NCI-H2107 (cell line): ENCODE measurements at regions not wholly inside any gene's neighbourhood (a gene's known extent, or its start where the extent isn't known, plus 50 kb on each side); places are given as distances from the start of the nearest gene placed in this dataset.

ENCODE experiments used
- DNase-seq: peaks from one replicate; lab custom pipeline; 2025; lab: John Stamatoyannopoulos, UW

DNA sequence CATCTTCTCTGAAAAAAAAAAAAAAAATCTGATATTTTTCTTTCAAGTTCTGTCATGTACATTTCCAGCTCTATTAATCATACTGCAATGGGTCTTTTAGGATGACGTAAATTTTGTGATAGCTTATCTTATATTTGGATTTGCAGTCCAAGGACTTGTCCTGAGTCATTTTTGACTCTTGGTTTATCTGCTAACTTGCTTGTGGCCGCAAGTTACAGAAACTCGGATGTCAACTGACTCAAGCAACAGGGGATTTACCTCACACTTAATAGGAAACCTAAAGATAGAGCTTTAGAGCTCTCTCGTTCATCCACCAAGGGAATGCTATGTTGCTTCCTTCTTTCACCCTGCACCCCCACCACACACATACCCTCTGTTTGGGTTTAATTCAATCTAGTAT is 1433.8 kb upstream of the TENM3 start:
- DNase-seq = no peak

DNA sequence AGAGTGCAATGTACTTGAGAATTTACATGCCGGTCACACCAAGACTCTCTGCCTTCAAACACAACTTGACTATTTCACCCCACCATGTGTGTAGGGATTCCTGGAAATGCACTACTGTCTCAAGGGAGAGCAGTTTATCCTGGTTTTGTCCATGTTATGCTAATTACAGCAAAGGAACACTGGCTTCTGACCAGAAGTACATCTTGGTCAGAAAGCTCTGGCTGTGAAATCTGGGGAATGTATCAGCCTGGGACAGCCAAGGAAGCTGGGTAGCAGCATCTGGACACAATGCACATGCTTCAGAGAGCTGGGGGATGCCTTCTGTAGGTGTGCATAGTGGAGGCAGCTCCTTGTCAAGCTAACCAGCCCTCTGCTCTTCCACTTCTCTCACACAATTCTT is 1432.6 kb upstream of the TENM3 start:
- DNase-seq = no peak

DNA sequence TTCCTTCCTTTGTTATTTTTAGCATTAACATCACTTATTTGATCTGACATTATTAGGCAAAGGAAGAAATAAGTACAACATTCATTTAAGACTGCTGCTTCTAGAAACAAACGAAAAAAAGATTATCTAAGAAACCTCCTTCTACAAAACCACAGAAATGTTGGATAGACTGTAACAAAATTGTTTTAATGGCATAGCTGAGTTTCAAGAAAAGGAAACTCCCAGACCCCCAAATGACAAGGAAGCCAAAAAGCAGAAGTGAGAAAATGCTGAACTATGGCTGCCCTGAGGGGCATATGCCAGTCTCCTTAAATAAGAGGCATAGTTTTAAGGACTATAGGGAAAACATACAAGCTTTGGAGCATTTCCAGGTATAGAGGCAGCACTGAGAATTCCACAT is 1431.6 kb upstream of the TENM3 start:
- no peak for DNase-seq

DNA sequence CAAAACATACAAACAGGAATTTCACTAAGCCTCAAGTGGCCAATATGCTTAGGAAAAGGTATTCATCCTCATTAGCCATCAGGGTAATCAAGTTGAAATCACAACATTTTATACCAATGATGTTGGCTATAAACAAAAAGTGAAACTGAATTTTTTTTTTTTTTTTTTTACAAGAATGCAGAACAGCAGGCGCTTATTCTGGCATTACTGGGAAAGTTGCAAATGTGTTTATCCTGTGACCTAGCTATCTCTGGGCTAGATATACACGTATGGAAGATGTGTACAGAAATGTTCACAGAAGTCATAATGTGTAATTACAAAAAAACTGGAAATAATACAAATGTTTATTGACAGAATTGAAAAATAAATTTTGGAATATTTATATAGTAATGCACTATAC is 1430.4 kb upstream of the TENM3 start:
- DNase-seq = no peak

DNA sequence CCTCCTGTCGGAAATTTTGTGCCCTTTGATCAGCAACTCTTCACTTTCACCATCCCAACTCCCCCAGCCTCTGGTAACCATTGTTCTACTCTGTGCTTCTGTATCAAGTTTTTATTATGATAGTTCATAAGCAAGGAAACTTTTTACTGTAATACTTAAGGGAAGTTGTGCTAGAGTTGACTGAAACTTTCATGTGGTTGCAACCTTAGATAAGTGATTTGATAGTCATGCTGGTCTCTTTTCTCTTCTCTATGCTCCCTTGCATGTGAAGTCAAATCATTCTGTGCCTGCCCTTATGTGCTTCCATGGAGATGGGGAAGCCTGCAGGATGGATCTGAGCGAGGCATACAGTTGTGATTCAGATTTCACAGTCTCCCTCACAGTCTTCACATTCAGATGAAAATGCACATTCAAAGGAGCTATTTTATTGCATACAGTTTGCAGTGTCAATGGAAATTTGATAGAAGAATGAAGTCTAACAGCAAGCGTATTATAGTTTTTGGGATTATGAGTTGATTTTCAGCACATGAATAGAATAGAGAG is 1428.3 kb upstream of the TENM3 start:
- DNase-seq = no peak

DNA sequence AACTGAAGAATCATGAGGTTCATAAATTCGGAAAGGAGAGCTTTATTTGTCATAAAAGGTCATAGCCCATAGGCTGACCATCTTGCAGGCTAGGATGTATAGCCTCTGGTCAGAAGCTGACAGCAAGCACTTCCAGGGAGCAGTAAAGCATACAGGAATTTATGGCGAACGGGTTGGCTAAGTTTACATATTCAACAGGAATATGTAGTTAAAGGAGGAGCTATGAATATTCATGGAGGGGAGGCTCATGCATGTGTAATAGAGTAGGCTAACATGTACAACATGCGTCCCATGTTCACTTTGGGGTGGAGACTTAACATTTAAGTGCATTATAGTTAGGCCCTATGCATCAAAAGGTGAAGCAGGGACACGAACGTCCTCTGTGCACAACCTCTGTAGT is 1425.7 kb upstream of the TENM3 start:
- DNase-seq = no peak

DNA sequence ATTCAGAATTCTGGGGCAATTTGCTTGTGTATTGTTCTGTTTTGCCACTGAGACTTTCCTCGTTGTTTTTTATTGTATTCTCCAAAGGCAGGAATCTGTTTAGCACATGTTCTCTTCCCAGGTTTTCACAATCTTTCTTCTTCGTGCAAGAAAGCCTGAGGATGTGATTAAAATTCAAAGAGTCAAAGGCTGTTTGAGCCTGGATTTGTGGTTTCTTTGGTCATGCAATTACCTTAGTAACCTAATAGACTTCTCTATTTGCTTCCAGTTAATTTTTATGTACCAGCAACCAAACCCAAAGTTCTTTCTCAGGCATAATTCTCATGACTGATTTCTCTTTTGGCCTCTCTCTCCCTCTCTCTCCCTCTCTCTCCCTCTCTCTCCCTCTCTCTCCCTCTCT is 1420.1 kb upstream of the TENM3 start:
- DNase-seq = no peak

DNA sequence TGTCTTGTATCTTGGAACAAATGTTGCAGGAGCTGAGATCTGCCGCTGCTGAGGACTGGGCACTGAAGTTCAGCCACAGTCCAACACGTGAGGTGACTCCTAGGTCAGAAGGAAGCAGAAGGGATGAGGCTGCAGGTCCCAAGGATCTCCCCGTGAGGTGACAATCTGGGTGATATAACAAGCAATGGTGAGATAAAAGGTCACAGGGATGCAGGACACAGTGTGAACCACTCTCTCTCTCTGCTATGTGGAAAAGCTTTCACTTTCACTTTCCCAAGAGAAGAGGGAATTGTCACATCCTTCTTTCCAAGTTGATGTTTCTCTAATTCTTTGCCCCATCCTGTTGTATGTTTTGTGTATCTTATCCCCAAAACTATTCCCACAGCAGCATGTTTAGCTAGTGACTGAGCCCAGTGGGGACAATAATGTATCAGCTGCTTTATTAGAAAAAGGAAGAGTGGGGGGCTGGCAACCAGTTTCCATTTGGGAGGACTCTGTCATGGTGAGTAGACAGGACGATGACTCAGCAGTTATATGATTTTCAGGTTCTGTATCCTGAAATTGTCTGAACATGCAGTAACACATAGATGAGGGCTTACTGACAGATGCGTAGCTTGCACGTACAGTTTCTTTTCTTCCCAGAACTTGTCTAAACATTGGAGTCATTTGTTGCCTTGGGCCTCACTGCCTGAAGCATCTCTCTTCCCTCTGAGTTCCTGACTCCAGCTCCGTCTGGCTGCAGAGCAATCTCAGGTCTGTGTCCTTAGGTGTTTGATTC is 1415.8 kb upstream of the TENM3 start:
- no peak for DNase-seq

DNA sequence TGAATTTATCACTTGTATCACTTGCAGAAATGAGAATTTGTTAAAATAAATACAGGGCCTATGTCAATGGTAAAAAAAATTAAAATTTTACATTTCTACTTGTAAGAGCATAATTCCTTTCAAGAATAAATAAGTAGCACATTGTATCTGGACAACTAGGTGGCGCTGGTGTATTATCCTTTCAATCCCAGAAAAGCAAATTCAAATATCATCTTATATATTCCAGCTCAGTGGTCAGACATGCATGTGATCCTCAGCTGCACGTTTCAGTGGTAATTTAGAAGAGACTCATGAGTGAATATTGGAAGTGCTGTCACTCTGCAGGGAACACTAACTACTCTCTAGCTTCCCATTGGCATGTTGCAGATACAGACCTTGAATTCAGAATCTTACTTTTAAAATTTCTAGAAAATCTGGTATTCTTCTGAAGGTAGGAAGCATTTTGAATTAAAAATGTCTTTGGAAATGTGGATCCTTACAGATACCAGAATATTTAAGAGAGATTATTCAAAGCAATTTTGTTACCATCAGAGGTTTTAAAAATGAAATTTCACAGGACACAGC is 1414.7 kb upstream of the TENM3 start:
- peak; percentile 22 for DNase-seq

DNA sequence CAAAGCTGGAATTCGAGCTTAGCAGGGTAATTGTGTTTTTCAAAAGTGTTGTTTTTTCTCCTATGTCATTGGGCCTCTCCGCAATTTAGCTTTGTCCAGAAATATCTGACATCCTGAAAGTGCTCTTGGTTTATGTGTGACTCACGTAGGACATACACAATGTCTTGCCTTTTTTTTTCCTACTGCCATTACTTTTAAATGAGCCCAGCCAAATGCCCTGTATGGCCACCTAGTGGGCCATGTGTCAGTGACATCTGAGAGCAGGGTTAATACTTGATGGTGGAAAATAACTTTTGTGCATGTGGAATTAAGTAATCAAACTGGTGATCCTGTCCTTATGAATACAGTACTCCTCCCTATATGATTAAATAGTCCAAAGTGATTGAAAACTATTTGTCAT is 1411.1 kb upstream of the TENM3 start:
- DNase-seq = no peak

DNA sequence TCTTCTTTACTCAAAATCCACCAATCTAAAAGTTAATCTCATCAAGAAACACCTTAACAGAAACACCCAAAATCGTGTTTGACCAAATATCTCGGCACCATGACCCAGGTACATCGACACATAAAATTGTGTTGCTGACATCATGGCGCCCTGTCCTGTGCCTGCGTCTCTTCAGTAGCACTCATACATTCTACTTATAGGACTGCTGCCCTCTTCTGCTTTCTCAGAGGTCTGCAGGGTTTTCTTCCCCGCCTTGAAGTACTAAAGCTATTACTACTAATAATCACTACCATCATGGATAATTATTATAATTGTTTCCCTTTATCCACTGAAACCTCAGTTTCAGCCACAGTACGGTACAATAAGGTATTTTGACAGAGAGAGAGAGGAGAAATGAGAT is 1403.1 kb upstream of the TENM3 start:
- no peak for DNase-seq

DNA sequence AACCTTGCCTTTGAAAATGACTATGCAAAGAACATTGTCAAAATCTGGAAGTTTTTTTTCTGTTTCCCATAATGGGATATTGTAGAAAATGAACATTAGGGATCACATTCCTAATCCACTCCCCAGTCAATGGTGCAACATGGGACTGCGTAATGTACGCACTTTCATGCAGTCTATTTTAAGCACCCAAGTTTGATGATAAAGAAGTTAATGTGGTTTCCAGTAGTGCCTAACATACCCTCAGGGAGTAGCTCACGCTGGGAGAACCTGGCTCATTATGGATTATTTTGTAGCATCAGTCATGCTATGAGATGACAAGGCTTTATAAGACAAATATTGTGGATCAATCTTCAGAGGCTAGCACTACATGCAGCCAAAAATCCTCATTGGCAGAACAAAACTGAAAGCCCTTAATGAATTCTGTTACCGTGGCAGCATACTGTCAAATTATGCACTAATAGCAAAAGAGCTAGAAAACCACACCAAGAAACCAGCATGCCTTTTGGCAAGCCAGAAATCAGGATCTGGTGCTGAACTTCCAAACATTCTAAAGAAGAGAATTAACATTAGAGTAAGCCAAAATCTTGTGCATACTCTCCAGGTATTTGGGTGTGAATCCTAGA is 1392.8 kb upstream of the TENM3 start:
- no peak for DNase-seq

DNA sequence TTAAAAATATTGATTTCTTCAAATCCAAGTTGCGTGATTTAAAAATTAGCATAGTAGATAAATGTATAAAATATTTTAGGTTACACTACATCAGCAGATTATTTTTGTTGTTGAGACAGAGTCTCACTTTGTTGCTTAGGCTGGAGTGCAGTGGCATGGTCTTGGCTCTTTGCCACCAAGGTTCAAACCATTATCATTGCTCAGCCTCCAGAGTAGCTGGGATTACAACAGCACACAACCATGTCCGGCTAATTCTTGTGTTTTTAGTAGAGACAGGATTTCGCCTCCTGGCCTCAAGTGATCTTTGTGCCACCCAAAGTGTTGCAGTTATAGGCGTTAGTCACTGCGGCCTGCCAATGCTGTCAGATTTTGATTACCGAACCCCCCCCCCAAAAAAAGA is 1390.5 kb upstream of the TENM3 start:
- DNase-seq = no peak

DNA sequence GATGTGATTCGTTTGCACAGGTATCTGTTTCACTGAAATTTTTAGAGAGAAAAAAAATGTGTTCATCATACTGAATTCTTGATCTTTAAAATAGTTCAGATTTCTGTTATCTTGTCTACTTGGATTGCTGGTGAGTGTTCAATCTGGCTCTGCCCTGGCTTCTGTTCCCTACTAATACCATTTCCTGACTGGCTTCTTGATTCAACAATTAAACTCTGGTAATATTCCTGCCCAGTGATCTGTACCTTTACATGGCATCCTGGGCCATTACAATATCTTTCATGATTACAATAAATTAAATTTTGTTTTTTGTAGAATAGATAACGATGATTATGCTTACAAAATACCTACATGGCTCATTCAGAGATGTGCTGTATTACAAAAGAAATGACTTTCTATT is 1388.0 kb upstream of the TENM3 start:
- no peak for DNase-seq

DNA sequence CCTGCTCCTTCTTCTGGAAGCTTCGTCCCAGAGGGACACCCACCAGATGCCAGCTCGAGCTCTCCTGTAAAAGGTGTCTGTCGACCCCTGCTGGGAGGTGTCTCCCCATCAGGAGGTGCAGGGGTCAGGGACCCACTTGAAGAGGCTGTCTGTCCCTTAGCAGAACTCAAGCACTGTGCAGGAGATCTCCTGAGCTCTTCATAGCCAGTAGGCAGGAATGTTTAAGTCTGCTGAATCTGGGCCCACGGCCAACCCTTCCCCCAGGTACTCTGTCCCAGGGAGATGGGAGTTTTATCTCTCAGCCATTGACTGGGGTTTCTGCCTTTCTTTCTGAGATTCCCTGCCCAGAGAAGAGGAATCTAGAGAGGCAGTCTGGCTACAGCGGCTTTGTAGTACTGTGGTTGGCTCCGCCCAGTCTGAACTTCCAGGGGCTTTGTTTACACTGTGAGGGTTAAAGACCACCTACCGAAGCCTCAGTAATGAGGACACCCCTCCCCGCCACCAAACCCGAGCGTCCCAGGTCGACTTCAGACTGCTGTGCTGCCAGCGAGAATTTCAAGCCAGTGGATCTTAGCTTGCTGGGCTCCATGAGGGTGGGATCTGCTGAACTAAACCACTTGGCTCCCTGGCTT is 1383.0 kb upstream of the TENM3 start:
- DNase-seq = no peak

DNA sequence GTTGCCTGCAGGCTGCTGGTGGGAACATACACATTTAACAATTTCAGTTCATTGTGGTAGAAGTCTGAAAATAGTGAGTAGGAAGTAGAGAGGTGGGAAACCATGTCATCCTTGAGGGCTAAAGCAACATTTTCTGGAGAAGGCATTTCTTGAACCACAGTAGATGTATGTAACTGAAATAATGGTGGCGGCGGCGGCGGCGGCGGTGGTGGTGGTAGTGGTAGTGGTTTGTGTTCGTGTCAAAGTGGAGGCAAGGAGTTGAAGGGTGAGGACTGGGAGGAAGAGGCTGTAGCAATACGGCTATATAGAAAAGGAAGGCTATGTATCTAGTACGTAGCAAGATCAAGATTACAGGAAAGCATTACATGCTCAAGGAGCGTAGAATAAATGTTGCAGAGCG is 1381.6 kb upstream of the TENM3 start:
- no peak for DNase-seq

DNA sequence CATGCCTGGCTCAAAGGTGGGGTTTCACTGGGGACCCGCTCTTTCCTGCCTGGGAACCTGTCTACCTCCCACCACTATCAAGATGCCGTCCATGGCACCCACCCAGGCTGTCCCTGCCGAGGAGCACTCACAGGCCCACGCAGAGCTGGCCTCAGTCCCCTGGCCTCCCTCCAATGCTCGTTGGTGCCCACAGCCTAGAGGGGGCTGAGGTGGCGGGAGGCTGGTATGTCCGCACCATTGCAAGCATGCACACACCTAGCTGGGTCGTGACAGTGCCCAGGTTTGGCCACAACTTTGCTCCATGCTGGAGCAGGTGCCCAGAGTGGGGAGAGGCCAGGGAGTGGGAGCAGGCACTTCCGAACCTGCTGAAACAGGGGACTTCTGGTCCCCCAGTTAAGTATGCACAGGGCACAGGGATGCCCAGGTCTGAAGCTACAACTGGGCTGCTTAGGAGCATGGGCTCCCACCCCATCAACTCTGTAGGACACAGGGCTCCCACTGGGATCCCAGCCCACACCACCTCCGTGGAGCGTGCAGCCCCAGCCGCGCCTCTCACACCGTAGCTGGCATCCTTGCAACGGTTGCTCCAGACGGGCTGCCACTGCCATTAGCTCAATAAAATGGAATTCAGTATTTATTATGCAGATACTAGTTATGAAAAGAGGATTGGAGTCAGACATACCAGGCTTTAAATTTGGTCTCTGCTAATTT is 1376.1 kb upstream of the TENM3 start:
- DNase-seq = no peak

DNA sequence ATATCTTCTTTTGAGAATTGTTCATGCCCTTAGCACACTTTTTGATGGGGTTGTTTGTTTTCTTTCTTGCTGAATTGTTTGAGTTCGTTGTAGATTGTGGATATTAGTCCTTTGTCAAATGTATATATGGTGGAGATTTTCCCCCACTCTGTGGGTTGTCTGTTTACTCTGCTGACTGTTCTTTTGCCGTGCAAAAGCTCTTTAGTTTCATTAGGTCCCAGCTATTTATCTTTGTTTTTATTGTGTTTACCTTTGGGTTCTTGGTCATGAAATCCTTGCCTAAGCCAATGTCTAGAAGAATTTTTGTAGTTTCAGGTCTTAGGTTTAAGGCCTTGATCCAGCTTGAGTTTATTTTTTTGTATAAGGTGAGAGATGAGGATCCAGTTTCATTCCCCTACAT is 1372.6 kb upstream of the TENM3 start:
- no peak for DNase-seq

DNA sequence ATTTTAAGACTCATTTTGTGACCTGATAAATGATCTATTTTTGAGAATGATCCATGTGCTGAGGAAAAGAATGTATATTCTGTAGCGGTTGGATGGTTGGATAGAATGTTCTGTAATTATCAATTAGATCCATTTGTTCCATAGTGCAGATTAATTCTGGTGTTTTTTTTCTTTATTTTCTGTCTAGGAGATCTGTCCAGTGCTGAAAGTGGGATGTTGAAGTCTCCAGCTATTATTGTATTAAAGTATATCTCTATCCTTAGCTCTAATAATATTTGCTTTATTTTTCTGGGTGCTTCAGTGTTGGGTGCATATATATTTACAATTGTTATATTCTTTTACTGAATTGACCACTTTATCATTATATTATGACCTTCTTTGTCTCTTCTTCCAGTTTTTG is 1344.9 kb upstream of the TENM3 start:
- no peak for DNase-seq

DNA sequence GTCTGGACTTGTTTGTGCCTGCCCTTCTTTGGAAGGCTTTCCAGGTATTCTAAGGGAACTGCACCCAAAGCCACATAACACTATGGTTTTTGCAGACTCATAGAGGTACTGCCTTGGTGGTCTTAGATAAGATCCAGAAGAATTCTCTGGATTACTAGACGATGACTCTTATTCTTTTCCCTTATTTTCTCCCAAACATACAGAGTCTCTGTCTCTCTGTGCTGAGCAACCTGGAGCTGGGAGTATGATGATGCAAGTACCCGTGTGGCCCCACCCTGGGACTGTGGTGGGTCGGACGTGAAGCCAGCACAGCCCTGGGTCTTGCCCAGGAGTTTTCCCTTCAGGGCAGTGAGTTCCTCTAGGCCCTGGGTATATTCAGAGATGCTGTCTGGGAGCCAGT is 1342.4 kb upstream of the TENM3 start:
- DNase-seq = no peak

DNA sequence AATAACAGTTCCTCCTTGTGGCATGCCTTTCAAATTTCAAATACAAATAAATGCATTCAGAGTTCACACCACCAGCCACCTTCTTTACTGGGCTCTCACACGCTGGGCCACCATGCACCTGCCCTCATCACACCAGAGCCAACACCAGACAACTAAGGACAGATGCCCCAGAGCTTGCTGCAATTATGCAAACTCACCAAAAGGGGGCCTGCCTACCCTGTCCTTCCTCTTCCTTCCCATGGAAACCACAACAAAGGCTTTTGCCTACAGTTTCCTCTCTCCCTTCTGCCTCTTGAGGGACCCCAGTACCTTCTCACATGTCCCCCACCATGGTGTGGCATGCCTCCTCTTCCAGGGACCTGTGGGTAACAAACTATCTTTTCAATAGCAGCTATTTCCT is 1333.9 kb upstream of the TENM3 start:
- DNase-seq = no peak

DNA sequence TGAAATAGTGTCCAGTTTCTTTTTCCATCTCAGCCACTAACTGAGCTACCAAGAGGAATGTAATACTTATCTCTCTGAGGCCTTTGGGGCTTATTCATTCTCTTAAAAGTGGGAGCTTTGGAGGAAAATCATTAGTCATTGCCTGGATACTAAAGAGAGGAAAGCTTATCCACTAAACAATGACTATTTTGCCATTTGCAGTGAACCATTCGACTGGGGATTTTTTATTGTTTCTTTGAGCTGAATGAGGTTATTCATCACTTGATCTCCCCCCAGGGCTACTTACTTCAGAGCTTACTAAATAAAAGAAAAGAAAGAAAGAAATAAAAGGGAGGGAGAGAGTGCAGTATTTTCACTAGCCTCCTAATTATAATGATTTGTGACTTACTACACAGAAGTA is 1329.5 kb upstream of the TENM3 start:
- no peak for DNase-seq
